ENCODE measurements at regions not wholly inside any gene's neighbourhood (a gene's known extent, or its start where the extent isn't known, plus 50 kb on each side); places are given as distances from the start of the nearest gene placed in this dataset.

- no peak for DNase-seq (ENCODE audit: low spot score in 2 of 2)
- WGBS = 71% methylated on average over 3 of the region's 3 CpGs
- no peaks in the 10 kb centered on the region for H3K27me3 ChIP-seq
- H3K4me1 ChIP-seq = peaks cover 15% of the 10 kb centered on the region
- no peak overlapping the region for H3K4me3 ChIP-seq
- H3K9me3 ChIP-seq = no peaks in the 10 kb centered on the region
- TF ChIP-seq EP300 (IDR thresholded peaks at IDR 0.05) (no peak), POLR2A (IDR thresholded peaks at IDR 0.05) (no peak), CTCF (IDR thresholded peaks at IDR 0.05) (no peak), POLR2AphosphoS5 (IDR thresholded peaks at IDR 0.05) (no peak)
- no peaks in the 10 kb centered on the region for H3K36me3 ChIP-seq
- no peak overlapping the region for H3K27ac ChIP-seq
These were observed 121.2 kb downstream of the PALM2AKAP2 start for GRCh38 chr9:109901201-109901600.

- DNase-seq (ENCODE audit: low spot score in 2 of 2) = no peak
- no peak overlapping the region for H3K27ac ChIP-seq
- WGBS = 12% methylated on average over 2 of the region's 2 CpGs
These were observed 123.6 kb downstream of the PALM2AKAP2 start for GRCh38 chr9:109903515-109904138.

GRCh38 chr9:109904666-109905065 is 124.7 kb downstream of the PALM2AKAP2 start:
- no peaks in the 10 kb centered on the region for H3K36me3 ChIP-seq
- 46% methylated on average over 5 of the region's 5 CpGs for WGBS
- no peak for DNase-seq (ENCODE audit: low spot score in 2 of 2)
- H3K4me3 ChIP-seq = no peak overlapping the region
- no peak for TF ChIP-seq POLR2A (IDR thresholded peaks at IDR 0.05)
- no peak for TF ChIP-seq CTCF (IDR thresholded peaks at IDR 0.05)
- no peak for TF ChIP-seq POLR2AphosphoS5 (IDR thresholded peaks at IDR 0.05)
- no peaks in the 10 kb centered on the region for H3K9me3 ChIP-seq
- H3K27ac ChIP-seq = no peak overlapping the region
- no peaks in the 10 kb centered on the region for H3K27me3 ChIP-seq
- H3K4me1 ChIP-seq = peaks cover 15% of the 10 kb centered on the region

More at GRCh38 chr9:109903515-109904138, 123.6 kb downstream of the PALM2AKAP2 start:
- Histone ChIP-seq H3K4me1 (peaks cover 15% of the 10 kb centered on the region), H3K4me3 (no peak overlapping the region), H3K36me3 (no peaks in the 10 kb centered on the region), H3K27me3 (no peaks in the 10 kb centered on the region), H3K9me3 (no peaks in the 10 kb centered on the region)
- TF ChIP-seq POLR2AphosphoS5 (IDR thresholded peaks at IDR 0.05) (no peak), POLR2A (IDR thresholded peaks at IDR 0.05) (no peak), EP300 (IDR thresholded peaks at IDR 0.05) (no peak), CTCF (IDR thresholded peaks at IDR 0.05) (peak; percentile 62 to 86)

- 98% methylated on average over 9 of the region's 9 CpGs for WGBS
- H3K4me3 ChIP-seq = no peak overlapping the region
- no peak overlapping the region for H3K27ac ChIP-seq
- no peaks in the 10 kb centered on the region for H3K9me3 ChIP-seq
- H3K27me3 ChIP-seq = no peaks in the 10 kb centered on the region
- TF ChIP-seq POLR2A (IDR thresholded peaks at IDR 0.05) (no peak), EP300 (IDR thresholded peaks at IDR 0.05) (no peak), CTCF (IDR thresholded peaks at IDR 0.05) (no peak), POLR2AphosphoS5 (IDR thresholded peaks at IDR 0.05) (no peak)
- no peaks in the 10 kb centered on the region for H3K36me3 ChIP-seq
- H3K4me1 ChIP-seq = peaks cover 20% of the 10 kb centered on the region
- no peak for DNase-seq (ENCODE audit: low spot score in 2 of 2)
These were observed 125.5 kb downstream of the PALM2AKAP2 start for GRCh38 chr9:109905472-109905871.

- Histone ChIP-seq H3K27me3 (no peaks in the 10 kb centered on the region), H3K36me3 (no peaks in the 10 kb centered on the region), H3K9me3 (no peaks in the 10 kb centered on the region), H3K4me3 (no peak overlapping the region), H3K4me1 (peaks cover 33% of the 10 kb centered on the region), H3K27ac (peak overlapping the region; percentile 1)
- 78% methylated on average over 2 of the region's 2 CpGs for WGBS
- no peak for DNase-seq (ENCODE audit: low spot score in 2 of 2)
- TF ChIP-seq CTCF (IDR thresholded peaks at IDR 0.05) (no peak), POLR2AphosphoS5 (IDR thresholded peaks at IDR 0.05) (no peak), POLR2A (IDR thresholded peaks at IDR 0.05) (no peak), EP300 (IDR thresholded peaks at IDR 0.05) (no peak)
These were observed 126.9 kb downstream of the PALM2AKAP2 start for GRCh38 chr9:109906766-109907382.
